HG03066 (cell line): ENCODE measurements at regions not wholly inside any gene's neighbourhood (a gene's known extent, or its start where the extent isn't known, plus 50 kb on each side); places are given as distances from the start of the nearest gene placed in this dataset.
"Not testable (repeated sequence)": the region's sequence is repeated elsewhere in the genome, so short reads cannot be mapped to it uniquely, and the experiment has no call there.

Experiments
- ATAC-seq: cut with Tn5 transposase; IDR thresholded peaks from one replicate; pipeline ENCODE4 v1.9.1; 2021; ENCODE audit warnings: low read depth; ENCODE audit not compliant: unreplicated experiment

DNA sequence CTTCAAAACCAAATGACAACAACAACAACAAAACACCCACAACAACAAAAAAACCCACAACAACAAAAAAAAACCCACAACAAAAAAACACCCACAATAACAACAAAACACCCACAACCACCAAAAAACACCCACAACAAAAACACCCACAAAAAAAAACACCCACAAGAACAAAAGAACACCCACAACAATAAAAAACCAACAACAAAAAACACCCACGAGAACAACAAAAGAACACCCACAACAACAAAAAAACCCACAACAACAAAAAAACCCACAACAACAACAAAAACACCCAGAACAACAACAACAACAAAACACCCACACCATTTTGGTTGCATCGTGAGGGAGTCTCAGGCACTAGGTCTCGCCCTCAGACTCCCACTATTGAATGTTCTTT, 117.8 kb downstream of the C16orf95 start:
- ATAC-seq = no peak

- no peak for ATAC-seq
Observed at GRCh38 chr16:87199901-87200300, 117.3 kb downstream of the C16orf95 start.

DNA sequence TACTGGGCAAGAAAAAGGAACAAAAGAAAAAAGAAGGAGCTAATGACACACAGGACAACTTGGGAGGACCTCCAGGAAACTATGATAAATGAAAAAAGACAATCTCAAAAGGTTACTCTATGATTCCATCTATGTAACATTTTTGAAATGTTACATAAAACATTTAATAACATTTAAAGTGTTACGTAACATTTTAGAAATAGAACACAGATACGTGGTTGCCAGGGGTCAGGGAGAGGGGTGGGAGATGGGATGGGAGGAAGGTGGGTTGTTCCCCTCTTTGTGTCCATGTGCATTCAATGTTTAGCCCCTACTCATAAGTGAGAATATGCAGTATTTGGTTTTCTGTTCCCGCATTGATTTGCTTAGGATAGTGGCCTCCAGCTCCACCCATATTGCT, 116.6 kb downstream of the C16orf95 start:
- ATAC-seq = no peak

GRCh38 chr16:87201052-87201451, 116.1 kb downstream of the C16orf95 start:
- no peak for ATAC-seq

DNA sequence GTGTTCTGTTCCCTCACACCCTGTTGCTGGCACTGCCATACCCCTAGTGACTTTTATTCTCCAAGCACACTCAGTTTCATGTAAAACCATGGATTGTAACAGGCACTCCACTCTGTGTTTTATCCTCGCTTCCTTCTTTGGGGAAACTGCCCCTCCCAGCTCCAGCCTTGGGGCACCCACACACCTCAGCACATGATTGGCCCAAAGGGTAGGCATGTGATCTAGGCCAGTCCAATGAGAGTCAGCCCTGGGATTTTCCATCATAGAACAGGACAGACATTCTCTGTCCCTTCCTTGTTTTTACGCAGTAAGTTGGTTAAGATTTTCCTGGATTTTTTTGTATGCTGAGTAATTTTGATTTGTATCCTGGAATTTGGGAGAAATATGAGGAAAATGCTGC, 115.4 kb downstream of the C16orf95 start:
- ATAC-seq = no peak

DNA sequence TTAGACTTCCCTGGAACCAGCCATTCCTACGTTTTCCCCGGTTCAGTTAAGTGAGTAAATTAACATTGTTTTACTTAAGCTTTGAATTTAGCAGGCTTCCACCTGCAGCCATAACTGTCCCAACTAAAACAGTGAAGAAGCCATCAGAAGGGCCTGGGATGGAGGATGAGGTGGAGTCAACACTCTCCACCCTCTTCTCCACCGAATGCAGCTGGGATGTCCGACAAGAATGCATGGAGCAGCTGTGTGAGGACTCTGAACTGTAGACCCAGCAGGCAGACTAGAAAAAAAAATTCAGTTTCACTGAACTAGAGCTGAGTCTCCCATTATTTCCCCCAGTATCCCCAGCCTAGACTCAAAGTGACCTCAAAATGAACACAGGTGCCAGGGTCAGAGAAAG, 114.8 kb downstream of the C16orf95 start:
- no peak for ATAC-seq

- no peak for ATAC-seq
Observed at GRCh38 chr16:87203060-87203656, 114.0 kb downstream of the C16orf95 start.

GRCh38 chr16:87206646-87207451, 110.3 kb downstream of the C16orf95 start:
- ATAC-seq = no peak

GRCh38 chr16:87207509-87207908, 109.7 kb downstream of the C16orf95 start:
- ATAC-seq = no peak

- ATAC-seq = no peak
Observed at GRCh38 chr16:87207965-87208364, 109.2 kb downstream of the C16orf95 start.

- not testable (repeated sequence) for ATAC-seq
Observed at GRCh38 chr16:87208968-87209367, 108.2 kb downstream of the C16orf95 start.

GRCh38 chr16:87209808-87210512, 107.2 kb downstream of the C16orf95 start:
- no peak for ATAC-seq

GRCh38 chr16:87210894-87211293, 106.3 kb downstream of the C16orf95 start:
- no peak for ATAC-seq

- ATAC-seq = no peak
Observed at GRCh38 chr16:87212026-87212425, 105.2 kb downstream of the C16orf95 start.

DNA sequence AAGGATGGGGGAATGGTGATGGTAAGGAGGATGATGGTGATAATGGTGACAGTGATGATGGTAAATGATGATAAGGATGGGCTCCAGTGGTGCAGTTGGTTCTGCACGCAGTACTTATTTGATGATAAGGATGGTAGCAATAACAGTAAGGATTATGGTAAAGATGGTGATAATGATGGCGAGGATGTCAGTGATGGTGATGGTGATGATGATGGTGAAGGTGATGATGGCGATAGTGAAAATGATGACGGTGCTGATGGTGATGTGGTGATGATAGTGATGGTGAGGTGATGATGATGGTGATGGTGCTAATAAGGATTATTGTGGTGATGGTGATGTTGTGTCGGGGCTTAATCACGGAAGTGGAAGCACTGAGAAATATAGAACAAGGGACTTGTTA, 103.7 kb downstream of the C16orf95 start:
- no peak for ATAC-seq

DNA sequence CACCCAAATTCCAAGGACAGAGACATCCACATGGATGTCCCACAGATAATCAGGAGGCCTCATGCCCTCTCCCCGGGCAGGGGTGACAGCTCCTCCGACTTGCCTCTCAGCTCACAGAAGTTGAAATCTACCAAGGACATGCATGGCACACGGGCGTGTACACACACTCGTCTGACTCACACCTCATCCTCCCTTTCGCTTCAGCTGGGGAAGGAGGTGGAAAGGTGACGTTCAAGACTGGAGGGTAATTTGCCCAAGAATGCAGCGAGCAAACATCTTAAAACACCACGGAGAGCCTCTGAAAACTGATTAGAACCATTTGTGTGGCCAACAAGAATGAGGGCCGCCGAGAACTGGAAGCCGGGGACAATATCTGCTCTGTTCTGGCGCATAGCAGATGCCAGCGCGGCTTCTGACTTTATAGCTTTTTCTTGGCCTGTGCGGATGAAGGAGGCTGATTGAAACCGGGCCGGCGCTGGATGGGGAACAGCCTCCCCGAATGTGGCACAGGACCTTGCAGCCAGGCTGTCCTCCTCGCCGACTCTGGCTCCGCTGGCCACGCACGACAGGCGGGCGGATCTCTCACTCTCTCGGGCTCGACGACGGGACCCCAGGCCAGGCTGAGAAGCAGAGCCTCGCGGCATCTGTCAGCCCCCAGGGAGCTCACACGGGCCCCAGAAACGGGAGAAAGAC, 100.9 kb downstream of the C16orf95 start:
- ATAC-seq = no peak

- ATAC-seq = no peak
Observed at GRCh38 chr16:87216841-87217275, 100.3 kb downstream of the C16orf95 start.

DNA sequence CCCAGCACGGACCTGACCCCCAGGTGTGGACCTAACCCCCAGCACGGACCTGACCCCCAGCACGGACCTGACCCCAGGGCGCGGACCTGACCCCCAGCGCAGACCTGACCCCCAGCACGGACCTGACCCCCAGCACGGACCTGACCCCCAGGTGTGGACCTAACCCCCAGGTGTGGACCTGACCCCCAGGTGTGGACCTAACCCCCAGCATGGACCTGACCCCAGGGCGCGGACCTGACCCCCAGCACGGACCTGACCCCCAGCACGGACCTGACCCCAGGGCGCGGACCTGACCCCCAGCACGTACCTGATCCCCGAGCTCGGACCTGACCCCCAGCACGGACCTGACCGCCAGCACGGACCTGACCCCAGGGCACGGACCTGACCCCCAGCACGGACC, 99.4 kb downstream of the C16orf95 start:
- ATAC-seq = not testable (repeated sequence)

DNA sequence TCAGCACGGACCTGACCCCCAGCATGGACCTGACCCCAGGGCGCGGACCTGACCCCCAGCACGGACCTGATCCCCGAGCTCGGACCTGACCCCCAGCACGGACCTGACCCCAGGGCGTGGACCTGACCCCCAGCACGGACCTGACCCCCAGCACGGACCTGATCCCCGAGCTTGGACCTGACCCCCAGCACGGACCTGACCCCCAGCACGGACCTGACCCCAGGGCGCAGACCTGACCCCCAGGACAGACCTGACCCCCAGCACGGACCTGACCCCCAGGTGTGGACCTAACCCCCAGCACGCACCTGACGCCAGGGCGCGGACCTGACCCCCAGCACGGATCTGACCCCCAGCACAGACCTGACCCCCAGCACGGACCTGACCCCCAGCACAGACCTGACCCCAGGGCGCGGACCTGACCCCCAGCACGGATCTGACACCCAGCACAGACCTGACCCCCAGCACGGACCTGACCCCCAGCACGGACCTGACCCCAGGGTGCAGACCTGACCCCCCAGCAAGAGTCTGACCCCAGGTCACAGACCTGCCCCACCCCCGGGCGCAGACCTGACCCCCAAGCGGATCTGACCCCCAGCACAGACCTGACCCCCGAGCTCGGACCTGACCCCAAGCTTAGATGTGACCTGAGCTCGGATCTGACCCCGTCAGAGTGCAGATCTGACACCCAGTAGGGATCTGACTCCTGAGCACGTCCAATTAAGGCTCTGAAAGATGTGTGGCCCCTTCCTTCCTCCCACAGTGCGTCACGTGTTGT, 98.7 kb downstream of the C16orf95 start:
- no peak for ATAC-seq

DNA sequence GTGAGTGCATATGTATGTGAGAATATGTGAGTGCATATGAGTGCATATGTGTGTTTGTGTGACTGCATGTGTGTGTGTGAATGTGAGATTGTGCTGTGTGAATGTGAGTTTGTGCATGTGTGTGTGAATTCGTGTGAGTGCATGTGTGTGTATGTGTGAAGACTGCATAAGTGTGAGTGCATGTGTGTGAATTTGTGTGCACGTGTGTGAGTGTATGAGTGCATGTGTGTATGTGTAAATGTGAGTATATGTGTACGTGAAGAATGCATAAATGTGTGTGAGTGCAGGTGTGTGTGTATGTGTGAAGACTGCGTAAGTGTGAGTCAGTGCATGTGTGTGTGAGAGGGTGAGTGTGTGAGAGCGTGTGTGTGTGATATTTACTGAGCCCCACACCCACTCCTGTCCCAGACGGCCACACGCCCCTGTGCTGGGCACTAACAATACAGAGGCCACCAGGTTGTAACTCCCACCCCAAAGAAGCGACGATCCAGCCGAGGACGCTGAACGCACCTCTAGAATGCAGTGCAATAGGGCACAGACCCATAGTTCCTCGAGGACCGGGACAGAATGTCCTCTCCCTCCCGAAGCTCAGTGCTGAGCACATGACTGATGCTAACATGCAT, 97.8 kb downstream of the C16orf95 start:
- no peak for ATAC-seq
